ENCODE measurements at regions not wholly inside any gene's neighbourhood (a gene's known extent, or its start where the extent isn't known, plus 50 kb on each side); places are given as distances from the start of the nearest gene placed in this dataset.
"Not testable (repeated sequence)": the region's sequence is repeated elsewhere in the genome, so short reads cannot be mapped to it uniquely, and the experiment has no call there.

GRCh38 chr17:83014940-83015910 is 64.2 kb upstream of the METRNL start:
- DNase-seq (ENCODE audit: extremely low read depth in 1 of 11, low read depth in 9 of 11, low spot score in 4 of 11): no peak

- DNase-seq (ENCODE audit: extremely low read depth in 1 of 11, low read depth in 9 of 11, low spot score in 4 of 11): no peak
These were observed 60.7 kb upstream of the METRNL start for GRCh38 chr17:83018658-83019193.

- no peak for DNase-seq (ENCODE audit: extremely low read depth in 1 of 11, low read depth in 9 of 11, low spot score in 4 of 11)
These were observed 60.0 kb upstream of the METRNL start for GRCh38 chr17:83019376-83019775.

GRCh38 chr17:83024218-83024971 is 55.0 kb upstream of the METRNL start:
- no peak for DNase-seq (ENCODE audit: extremely low read depth in 1 of 11, low read depth in 9 of 11, low spot score in 4 of 11)

GRCh38 chr17:83025636-83026280 is 53.7 kb upstream of the METRNL start:
- DNase-seq (ENCODE audit: extremely low read depth in 1 of 11, low read depth in 9 of 11, low spot score in 4 of 11): no peak

- DNase-seq (ENCODE audit: extremely low read depth in 1 of 11, low read depth in 9 of 11, low spot score in 4 of 11): no peak
These were observed 53.0 kb upstream of the METRNL start for GRCh38 chr17:83026311-83026811.

GRCh38 chr17:83026921-83027320 is 52.5 kb upstream of the METRNL start:
- DNase-seq (ENCODE audit: extremely low read depth in 1 of 11, low read depth in 9 of 11, low spot score in 4 of 11): not testable (repeated sequence)

GRCh38 chr17:83028851-83029250 is 50.6 kb upstream of the METRNL start:
- no peak for DNase-seq (ENCODE audit: extremely low read depth in 1 of 11, low read depth in 9 of 11, low spot score in 4 of 11)

- DNase-seq (ENCODE audit: extremely low read depth in 1 of 11, low read depth in 9 of 11, low spot score in 4 of 11): no peak
These were observed 49.8 kb upstream of the METRNL start for GRCh38 chr17:83029571-83029970.
